HepG2 (cell line): ENCODE measurements at regions not wholly inside any gene's neighbourhood (a gene's known extent, or its start where the extent isn't known, plus 50 kb on each side); places are given as distances from the start of the nearest gene placed in this dataset.

ENCODE experiments used
- ATAC-seq: fragments of 200-7000 bp; cut with Tn5 transposase; 3 replicates; pipeline ENCODE4 v1.9.1; 2020; ENCODE audit warnings: mild to moderate bottlenecking, moderate library complexity
- BruUV-seq: library from RNA; stranded (reverse); fragments of 400-500 nt; replicated peaks from 2 replicates; lab custom pipeline; 2021; lab: Mats Ljungman, UMichigan
- CTCF ChIA-PET: fragments of 300-600 bp; formaldehyde crosslinking; extraction: SDS; loops from one replicate; lab custom pipeline; 2021; ENCODE audit warnings: low total read pairs, inconsistent platforms, low intra/inter-chr PET ratio; lab: Yijun Ruan, JAX
- POLR2A ChIA-PET: fragments of 350-600 bp; sonication (Branson Sonifier 250); formaldehyde crosslinking; loops from one replicate; lab custom pipeline; 2020; ENCODE audit warnings: antibody characterized with exemption, inconsistent platforms; lab: Yijun Ruan, JAX
- DNase-seq: peaks from one replicate; pipeline ENCODE4 v3.0.0-alpha.2; 2015; ENCODE audit warnings: low spot score
- FAIRE-seq: peaks from 3 replicates; lab custom pipeline; 2011; peaks lifted over from hg19 to GRCh38; lab: Jason Lieb, UNC
- H2AFZ ChIP-seq: one replicate; pipeline ENCODE4 v1.6.1; 2011; ENCODE audit warnings: low read length, inconsistent platforms
- H3K27ac ChIP-seq: fragments of 300-600 bp; 3 replicates; pipeline ENCODE4 v1.8.0; 2011; ENCODE audit warnings: mixed run types, mild to moderate bottlenecking, mixed read lengths, low read length, inconsistent platforms; ENCODE audit not compliant: insufficient read depth; ENCODE audit errors: extremely low read length
- H3K27me3 ChIP-seq, 2 experiments: fragments of 200-600 bp in 1 of 2; 2 replicates in 1 of 2; 3 replicates in 1 of 2; pipeline versions ENCODE4 v1.6.0 to v1.8.0; 2011; ENCODE audit warnings: low read length in 2 of 2, mild to moderate bottlenecking in 2 of 2, moderate library complexity in 2 of 2, inconsistent platforms in 1 of 2; ENCODE audit not compliant: insufficient read depth in 2 of 2, control insufficient read depth in 1 of 2
- H3K36me3 ChIP-seq, 2 experiments: fragments of 200-600 bp in 1 of 2; replicated peaks in 1 of 2; 2 replicates in 1 of 2; 3 replicates in 1 of 2; pipeline versions ENCODE4 v1.5.1 to v1.8.0; 2011; ENCODE audit warnings: low read length in 2 of 2, inconsistent platforms in 1 of 2; ENCODE audit not compliant: insufficient read depth in 2 of 2, control insufficient read depth in 1 of 2
- H3K4me1 ChIP-seq: 2 replicates; pipeline ENCODE4 v1.5.1; 2012; ENCODE audit warnings: low read length, inconsistent platforms; ENCODE audit not compliant: insufficient read depth
- H3K4me2 ChIP-seq: 2 replicates; pipeline ENCODE4 v1.6.0; 2011; ENCODE audit warnings: low read depth, low read length, inconsistent platforms
- H3K4me3 ChIP-seq, 3 experiments: fragments of 200-600 bp in 1 of 3; sonication (generic), shearing (Covaris generic) in 1 of 3; replicated peaks in 1 of 3; 2 replicates each; pipeline ENCODE4 v1.5.1; 2011 to 2016; ENCODE audit warnings: low read length in 3 of 3, inconsistent platforms in 2 of 3, low read depth in 2 of 3, mild to moderate bottlenecking in 2 of 3, control low read depth in 1 of 3, mixed read lengths in 1 of 3; ENCODE audit not compliant: insufficient read depth in 1 of 3
- H3K79me2 ChIP-seq: one replicate; pipeline ENCODE4 v1.6.1; 2011; ENCODE audit warnings: low read length, inconsistent platforms; ENCODE audit not compliant: insufficient read depth
- H3K9ac ChIP-seq: 2 replicates; pipeline ENCODE4 v1.6.0; 2011; ENCODE audit warnings: mild to moderate bottlenecking, low read depth, low read length, inconsistent platforms; ENCODE audit not compliant: insufficient read depth
- H3K9me3 ChIP-seq: 2 replicates; pipeline ENCODE4 v1.5.1; 2012; ENCODE audit warnings: mild to moderate bottlenecking, low read length
- H4K20me1 ChIP-seq: 2 replicates; pipeline ENCODE4 v1.6.0; 2011; ENCODE audit warnings: inconsistent platforms, mild to moderate bottlenecking, low read length, moderate library complexity; ENCODE audit not compliant: insufficient read depth
- MAFF ChIP-seq: IDR thresholded peaks from 2 replicates; pipeline ENCODE4 v1.6.1; 2011; ENCODE audit warnings: low read depth, low read length, improper control_type of control experiment
- MEIS1 ChIP-seq: sonication (generic); formaldehyde crosslinking; IDR thresholded peaks from 2 replicates; pipeline ENCODE4 v1.9.0; 2021; ENCODE audit warnings: mild to moderate bottlenecking, missing genetic modification reagents, moderate library complexity, borderline replicate concordance
- MLLT10 ChIP-seq: sonication (generic); formaldehyde crosslinking; IDR thresholded peaks from 2 replicates; pipeline ENCODE4 v1.4.0; 2020; ENCODE audit warnings: missing genetic modification reagents
- PCBP1 ChIP-seq: fragments of 200-400 bp; formaldehyde crosslinking; IDR thresholded peaks from 2 replicates; pipeline ENCODE4 v1.6.1; 2017; ENCODE audit warnings: mild to moderate bottlenecking, low read depth, low read length, borderline replicate concordance
- SIX4 ChIP-seq: sonication (generic); formaldehyde crosslinking; IDR thresholded peaks from 2 replicates; pipeline ENCODE4 v1.4.0; 2020; ENCODE audit warnings: missing genetic modification reagents
- SRY ChIP-seq: sonication (generic); formaldehyde crosslinking; IDR thresholded peaks from 2 replicates; pipeline ENCODE4 v1.8.0; 2022; ENCODE audit warnings: mild to moderate bottlenecking, missing genetic modification reagents
- TOPORS ChIP-seq: sonication (generic); formaldehyde crosslinking; IDR thresholded peaks from 2 replicates; pipeline ENCODE4 v1.8.0; 2023; ENCODE audit warnings: mild to moderate bottlenecking, missing genetic modification reagents
- ZBTB42 ChIP-seq: sonication (generic); formaldehyde crosslinking; IDR thresholded peaks from 2 replicates; pipeline ENCODE4 v1.5.0; 2020; ENCODE audit warnings: mild to moderate bottlenecking, missing genetic modification reagents
- ZFP62 ChIP-seq: sonication (generic); formaldehyde crosslinking; IDR thresholded peaks from 2 replicates; pipeline ENCODE4 v1.4.0; 2020; ENCODE audit warnings: missing genetic modification reagents
- ZFP90 ChIP-seq: sonication (generic); formaldehyde crosslinking; IDR thresholded peaks from 2 replicates; pipeline ENCODE4 v1.8.0; 2022; ENCODE audit warnings: missing genetic modification reagents, mild to moderate bottlenecking, inconsistent platforms, borderline replicate concordance
- ZMAT3 ChIP-seq: sonication (generic); formaldehyde crosslinking; conservative IDR thresholded peaks from 2 replicates; pipeline ENCODE4 v1.7.0; 2021; ENCODE audit warnings: missing genetic modification reagents
- ZNF12 ChIP-seq: sonication (generic); formaldehyde crosslinking; IDR thresholded peaks from 2 replicates; pipeline ENCODE4 v1.5.0; 2020; ENCODE audit warnings: missing genetic modification reagents
- ZNF124 ChIP-seq: sonication (generic); formaldehyde crosslinking; IDR thresholded peaks from 2 replicates; pipeline ENCODE4 v1.4.0; 2020; ENCODE audit warnings: missing genetic modification reagents
- ZNF264 ChIP-seq: sonication (generic); formaldehyde crosslinking; IDR thresholded peaks from 2 replicates; pipeline ENCODE4 v1.4.0; 2020; ENCODE audit warnings: missing genetic modification reagents
- ZNF317 ChIP-seq: sonication (generic); formaldehyde crosslinking; IDR thresholded peaks from 2 replicates; pipeline ENCODE4 v1.5.0; 2020; ENCODE audit warnings: mild to moderate bottlenecking, missing genetic modification reagents
- ZNF552 ChIP-seq: sonication (generic); formaldehyde crosslinking; IDR thresholded peaks from 2 replicates; pipeline ENCODE4 v1.9.0; 2022; ENCODE audit warnings: missing genetic modification reagents, mild to moderate bottlenecking, borderline replicate concordance
- ZNF570 ChIP-seq: sonication (generic); formaldehyde crosslinking; IDR thresholded peaks from 2 replicates; pipeline ENCODE4 v1.4.0; 2020; ENCODE audit warnings: mild to moderate bottlenecking, missing genetic modification reagents, borderline replicate concordance
- ZNF737 ChIP-seq: sonication (generic); formaldehyde crosslinking; IDR thresholded peaks from 2 replicates; pipeline ENCODE4 v1.5.0; 2020; ENCODE audit warnings: missing genetic modification reagents, mild to moderate bottlenecking, borderline replicate concordance
- ZNF761 ChIP-seq: sonication (generic); formaldehyde crosslinking; conservative IDR thresholded peaks from 2 replicates; pipeline ENCODE4 v1.4.0; 2020; ENCODE audit warnings: mild to moderate bottlenecking, missing genetic modification reagents
- ZNF83 ChIP-seq: sonication (generic); formaldehyde crosslinking; IDR thresholded peaks from 2 replicates; pipeline ENCODE4 v1.4.0; 2020; ENCODE audit warnings: missing genetic modification reagents, mild to moderate bottlenecking, borderline replicate concordance
- in situ Hi-C: cut with HindIII; loops from 2 replicates; pipeline ENCODE4 v1.10.0; 2017; ENCODE audit warnings: low pct_unique_long_range_greater_than_20kb; ENCODE audit not compliant: extremely low pct_ligation_motif_present
- intact Hi-C: fragments of 100-400 bp; cut with micrococcal nuclease; formaldehyde crosslinking; loops from one replicate; pipeline ENCODE4 v1.10.0; 2022; ENCODE audit not compliant: unreplicated experiment

GRCh38 chr3:28950614-28951013 lies 330.3 kb upstream of the RBMS3 start:
- no TSS peak for BruUV-seq
- Histone ChIP-seq H3K9me3 (peaks cover 60% of the 10 kb centered on the region), H4K20me1 (no peaks in the 10 kb centered on the region), H3K27me3 (no peaks in the 10 kb centered on the region), H3K36me3 (no peaks in the 10 kb centered on the region), H2AFZ (no peak overlapping the region), H3K27ac (no peak overlapping the region), H3K79me2 (no peaks in the 10 kb centered on the region), H3K4me3 (no peak overlapping the region)
- POLR2A ChIA-PET: no interaction called here
- in situ Hi-C loops (no loop called here), intact Hi-C loops (no loop called here)
- no peak for DNase-seq
- TF ChIP-seq ZNF761 (no peak), SIX4 (no peak), MAFF (no peak), ZNF737 (CRISPR knock-in tag) (no peak), ZBTB42 (no peak), ZFP62 (CRISPR knock-in tag) (no peak), ZNF317 (CRISPR knock-in tag) (no peak), ZNF83 (CRISPR knock-in tag) (no peak), ZNF552 (no peak), PCBP1 (no peak), ZNF124 (CRISPR knock-in tag) (no peak), MLLT10 (CRISPR knock-in tag) (no peak), ZNF570 (CRISPR knock-in tag) (no peak), ZNF264 (no peak), ZFP90 (CRISPR knock-in tag) (no peak), ZNF12 (CRISPR knock-in tag) (no peak), ZMAT3 (no peak), MEIS1 (no peak), SRY (CRISPR knock-in tag) (no peak), TOPORS (CRISPR knock-in tag) (no peak)
- TF ChIP-seq, all 625 proteins: peak for 0
- FAIRE-seq (no peak), ATAC-seq (no peak)
- CTCF ChIA-PET: no interaction called here
- no peak overlapping the region for H3K9ac ChIP-seq
- H3K4me2 ChIP-seq: no peak overlapping the region
- no peaks in the 10 kb centered on the region for H3K4me1 ChIP-seq
